Neutrophil (primary cell): ENCODE measurements at regions not wholly inside any gene's neighbourhood (a gene's known extent, or its start where the extent isn't known, plus 50 kb on each side); places are given as distances from the start of the nearest gene placed in this dataset.
"Not testable (repeated sequence)": the region's sequence is repeated elsewhere in the genome, so short reads cannot be mapped to it uniquely, and the experiment has no call there.

Experiments
- H3K27ac ChIP-seq: fragments of 200-600 bp; sonication (generic); 2 replicates; pipeline ENCODE4 v1.5.1; 2016; ENCODE audit warnings: mild to moderate bottlenecking, moderate library complexity
- H3K27me3 ChIP-seq: fragments of 200-600 bp; sonication (generic); 2 replicates; pipeline ENCODE4 v1.6.0; 2016; ENCODE audit warnings: mild to moderate bottlenecking
- H3K36me3 ChIP-seq: fragments of 200-600 bp; sonication (generic); 2 replicates; pipeline ENCODE4 v1.5.1; 2017
- H3K4me1 ChIP-seq, 2 experiments: fragments of 200-600 bp in 1 of 2; sonication (generic) in 1 of 2; 1 replicate in 1 of 2; 2 replicates in 1 of 2; pipeline versions ENCODE4 v1.5.1 to v1.6.1; 2013 to 2016; ENCODE audit warnings: low read depth in 1 of 2, low read length in 1 of 2, mild to moderate bottlenecking in 1 of 2, moderate library complexity in 1 of 2; ENCODE audit not compliant: control insufficient read depth in 1 of 2, insufficient read depth in 1 of 2
- H3K4me3 ChIP-seq, 2 experiments: fragments of 200-600 bp in 1 of 2; sonication (generic) in 1 of 2; 1 replicate in 1 of 2; 2 replicates in 1 of 2; pipeline ENCODE4 v1.5.1; 2013 to 2016; ENCODE audit warnings: low read depth in 1 of 2, low read length in 1 of 2, mild to moderate bottlenecking in 1 of 2, moderate library complexity in 1 of 2
- H3K9me3 ChIP-seq: fragments of 200-600 bp; sonication (generic); 2 replicates; pipeline ENCODE4 v1.5.1; 2016
- TF ChIP-seq, protein P1 (sequence below): fragments of 200-600 bp; sonication (generic); IDR thresholded peaks from 2 replicates; pipeline ENCODE4 v1.5.1; 2016; ENCODE audit warnings: antibody characterized with exemption

DNA sequence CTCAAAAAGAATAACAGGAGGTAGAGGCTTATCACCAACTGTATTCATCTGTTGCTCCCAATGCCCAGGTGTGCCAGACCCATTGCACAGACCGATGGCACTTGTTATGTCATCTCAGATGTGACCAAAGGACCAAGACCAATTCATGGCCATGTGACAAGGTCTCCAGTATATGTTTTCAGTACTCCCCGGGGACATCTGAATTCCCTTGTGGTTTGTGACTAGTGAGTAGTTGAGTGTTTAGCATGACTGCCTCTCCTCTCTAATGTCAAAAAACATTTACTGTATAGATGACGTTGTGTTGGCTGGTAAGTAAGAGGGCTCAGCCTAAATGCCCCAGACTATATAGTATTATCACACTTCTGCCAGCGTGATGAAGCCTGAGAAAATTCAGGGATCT is 202.1 kb upstream of the SMIM30 start:
- H3K4me1 ChIP-seq: no peaks in the 10 kb centered on the region
- no peak overlapping the region for H3K27ac ChIP-seq
- H3K27me3 ChIP-seq: no peaks in the 10 kb centered on the region
- no peaks in the 10 kb centered on the region for H3K36me3 ChIP-seq
- H3K4me3 ChIP-seq: no peak overlapping the region
- TF ChIP-seq, protein P1, sequence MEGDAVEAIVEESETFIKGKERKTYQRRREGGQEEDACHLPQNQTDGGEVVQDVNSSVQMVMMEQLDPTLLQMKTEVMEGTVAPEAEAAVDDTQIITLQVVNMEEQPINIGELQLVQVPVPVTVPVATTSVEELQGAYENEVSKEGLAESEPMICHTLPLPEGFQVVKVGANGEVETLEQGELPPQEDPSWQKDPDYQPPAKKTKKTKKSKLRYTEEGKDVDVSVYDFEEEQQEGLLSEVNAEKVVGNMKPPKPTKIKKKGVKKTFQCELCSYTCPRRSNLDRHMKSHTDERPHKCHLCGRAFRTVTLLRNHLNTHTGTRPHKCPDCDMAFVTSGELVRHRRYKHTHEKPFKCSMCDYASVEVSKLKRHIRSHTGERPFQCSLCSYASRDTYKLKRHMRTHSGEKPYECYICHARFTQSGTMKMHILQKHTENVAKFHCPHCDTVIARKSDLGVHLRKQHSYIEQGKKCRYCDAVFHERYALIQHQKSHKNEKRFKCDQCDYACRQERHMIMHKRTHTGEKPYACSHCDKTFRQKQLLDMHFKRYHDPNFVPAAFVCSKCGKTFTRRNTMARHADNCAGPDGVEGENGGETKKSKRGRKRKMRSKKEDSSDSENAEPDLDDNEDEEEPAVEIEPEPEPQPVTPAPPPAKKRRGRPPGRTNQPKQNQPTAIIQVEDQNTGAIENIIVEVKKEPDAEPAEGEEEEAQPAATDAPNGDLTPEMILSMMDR: no peak
- H3K9me3 ChIP-seq: no peaks in the 10 kb centered on the region

GRCh38 chr7:113314594-113314993 is 196.2 kb upstream of the SMIM30 start:
- no peak overlapping the region for H3K4me3 ChIP-seq
- no peaks in the 10 kb centered on the region for H3K4me1 ChIP-seq
- H3K9me3 ChIP-seq: no peaks in the 10 kb centered on the region
- H3K27me3 ChIP-seq: no peaks in the 10 kb centered on the region
- TF ChIP-seq, protein P1: no peak
- H3K27ac ChIP-seq: no peak overlapping the region
- H3K36me3 ChIP-seq: no peaks in the 10 kb centered on the region

GRCh38 chr7:113308399-113308798 is 190.0 kb upstream of the SMIM30 start:
- no peaks in the 10 kb centered on the region for H3K36me3 ChIP-seq
- no peaks in the 10 kb centered on the region for H3K27me3 ChIP-seq
- H3K4me1 ChIP-seq: no peaks in the 10 kb centered on the region
- H3K4me3 ChIP-seq: no peak overlapping the region
- no peaks in the 10 kb centered on the region for H3K9me3 ChIP-seq
- H3K27ac ChIP-seq: no peak overlapping the region
- TF ChIP-seq, protein P1: no peak

DNA sequence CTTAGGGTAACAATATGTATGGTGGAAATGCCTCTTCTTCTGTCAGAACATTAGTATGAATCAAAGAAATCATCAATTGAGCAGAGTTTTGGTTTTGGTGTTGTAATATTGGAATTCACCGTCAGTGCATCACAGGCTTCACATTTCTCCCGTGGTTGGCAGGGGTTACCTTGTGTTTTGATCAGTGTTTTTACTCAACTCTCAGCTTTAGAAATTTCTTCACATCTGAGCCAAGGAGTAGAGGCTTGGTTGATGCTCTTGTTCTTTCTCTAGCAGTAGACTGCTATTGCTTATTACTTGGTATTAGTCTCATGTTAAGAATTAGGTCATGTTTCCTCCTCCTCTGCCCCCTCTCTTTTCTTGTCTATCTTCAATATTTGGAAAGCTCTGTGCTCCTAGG is 188.8 kb upstream of the SMIM30 start:
- no peaks in the 10 kb centered on the region for H3K36me3 ChIP-seq
- no peaks in the 10 kb centered on the region for H3K27me3 ChIP-seq
- H3K27ac ChIP-seq: no peak overlapping the region
- no peak overlapping the region for H3K4me3 ChIP-seq
- no peaks in the 10 kb centered on the region for H3K9me3 ChIP-seq
- TF ChIP-seq, protein P1: no peak
- H3K4me1 ChIP-seq: no peaks in the 10 kb centered on the region

DNA sequence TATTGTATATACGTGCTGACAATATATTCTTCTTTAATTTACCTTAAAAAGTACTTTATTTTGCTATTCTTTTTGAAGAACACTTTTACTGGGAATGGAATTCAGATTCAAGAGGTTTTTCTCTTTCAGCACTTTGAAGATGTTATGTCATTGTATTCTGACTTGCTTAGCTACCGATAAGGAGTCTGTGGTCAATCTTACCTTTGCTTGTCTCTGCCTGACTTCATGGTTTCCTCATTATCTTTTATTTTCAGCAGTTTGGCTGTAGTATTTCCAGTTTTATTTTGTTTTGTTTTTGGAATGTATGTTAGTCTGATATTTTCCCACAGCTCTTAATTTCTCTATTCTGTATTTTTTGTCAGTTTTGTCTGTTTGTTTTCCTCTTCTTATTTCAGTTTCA is 187.9 kb upstream of the SMIM30 start:
- TF ChIP-seq, protein P1: no peak
- Histone ChIP-seq H3K9me3 (no peaks in the 10 kb centered on the region), H3K4me3 (no peak overlapping the region), H3K4me1 (no peaks in the 10 kb centered on the region), H3K27me3 (no peaks in the 10 kb centered on the region), H3K27ac (no peak overlapping the region), H3K36me3 (no peaks in the 10 kb centered on the region)

- Histone ChIP-seq H3K4me1 (no peaks in the 10 kb centered on the region), H3K27me3 (no peaks in the 10 kb centered on the region), H3K4me3 (no peak overlapping the region), H3K36me3 (no peaks in the 10 kb centered on the region), H3K9me3 (no peaks in the 10 kb centered on the region), H3K27ac (no peak overlapping the region)
- TF ChIP-seq, protein P1: no peak
Observed at GRCh38 chr7:113304104-113304503, 185.8 kb upstream of the SMIM30 start.

- not testable (repeated sequence) for H3K36me3 ChIP-seq, H3K27ac ChIP-seq, H3K4me3 ChIP-seq, H3K4me1 ChIP-seq, H3K27me3 ChIP-seq, H3K9me3 ChIP-seq
Observed at GRCh38 chr7:113303388-113303787, 185.0 kb upstream of the SMIM30 start.
